ENCODE measurements at regions not wholly inside any gene's neighbourhood (a gene's known extent, or its start where the extent isn't known, plus 50 kb on each side); places are given as distances from the start of the nearest gene placed in this dataset.

DNA sequence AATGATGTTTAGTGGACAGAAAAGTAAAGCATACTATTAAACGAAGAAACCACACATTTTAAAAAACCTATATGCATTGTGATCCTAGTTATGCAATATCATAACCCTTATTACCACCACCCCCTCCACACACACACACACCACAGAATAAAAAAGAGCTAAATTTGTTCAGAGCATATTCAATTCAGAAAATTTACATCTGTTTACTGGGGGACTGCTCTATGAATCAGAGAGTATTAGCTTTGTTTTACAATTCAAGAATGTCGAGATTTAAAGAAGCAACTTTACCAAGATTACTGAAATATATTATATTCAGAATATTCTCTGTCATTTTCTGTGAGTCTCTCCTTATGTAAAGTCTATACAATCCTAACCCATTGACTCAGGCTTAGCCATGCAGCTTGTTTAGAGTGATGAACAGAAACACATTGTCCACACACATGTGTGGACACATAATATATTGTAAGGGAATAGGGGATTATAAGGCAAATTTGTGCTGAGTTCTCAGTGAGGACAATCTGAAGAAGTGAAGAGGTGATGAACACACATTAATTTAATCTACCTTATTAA, 369.6 kb upstream of the MARCKS start:
- no peak for DNase-seq (ENCODE audit: low spot score)
- no peak for ATAC-seq (ENCODE audit: low FRiP score)
- TF ChIP-seq, protein P1, sequence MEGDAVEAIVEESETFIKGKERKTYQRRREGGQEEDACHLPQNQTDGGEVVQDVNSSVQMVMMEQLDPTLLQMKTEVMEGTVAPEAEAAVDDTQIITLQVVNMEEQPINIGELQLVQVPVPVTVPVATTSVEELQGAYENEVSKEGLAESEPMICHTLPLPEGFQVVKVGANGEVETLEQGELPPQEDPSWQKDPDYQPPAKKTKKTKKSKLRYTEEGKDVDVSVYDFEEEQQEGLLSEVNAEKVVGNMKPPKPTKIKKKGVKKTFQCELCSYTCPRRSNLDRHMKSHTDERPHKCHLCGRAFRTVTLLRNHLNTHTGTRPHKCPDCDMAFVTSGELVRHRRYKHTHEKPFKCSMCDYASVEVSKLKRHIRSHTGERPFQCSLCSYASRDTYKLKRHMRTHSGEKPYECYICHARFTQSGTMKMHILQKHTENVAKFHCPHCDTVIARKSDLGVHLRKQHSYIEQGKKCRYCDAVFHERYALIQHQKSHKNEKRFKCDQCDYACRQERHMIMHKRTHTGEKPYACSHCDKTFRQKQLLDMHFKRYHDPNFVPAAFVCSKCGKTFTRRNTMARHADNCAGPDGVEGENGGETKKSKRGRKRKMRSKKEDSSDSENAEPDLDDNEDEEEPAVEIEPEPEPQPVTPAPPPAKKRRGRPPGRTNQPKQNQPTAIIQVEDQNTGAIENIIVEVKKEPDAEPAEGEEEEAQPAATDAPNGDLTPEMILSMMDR (IDR thresholded peaks at IDR 0.05) = no peak

DNA sequence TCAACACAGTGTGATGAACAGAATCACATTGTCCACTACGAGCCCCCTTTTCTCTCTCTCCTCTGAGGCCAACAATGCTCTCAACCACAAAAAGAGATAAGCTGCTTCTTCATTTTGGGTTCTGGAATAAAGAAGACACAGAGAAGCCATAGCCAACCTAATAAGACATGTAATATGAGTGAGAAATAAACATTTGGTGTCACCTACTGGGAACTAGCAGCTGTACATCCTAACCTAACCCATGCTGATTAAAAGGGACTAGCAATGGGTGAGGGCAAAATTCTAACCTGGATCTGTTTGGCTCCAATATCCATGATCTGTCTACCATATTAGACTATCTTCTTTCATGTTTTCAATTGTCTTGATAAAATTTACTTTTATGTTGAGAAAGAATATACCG, 369.1 kb upstream of the MARCKS start:
- DNase-seq (ENCODE audit: low spot score) (no peak), ATAC-seq (ENCODE audit: low FRiP score) (no peak)
- TF ChIP-seq, protein P1 (IDR thresholded peaks at IDR 0.05) = no peak

DNA sequence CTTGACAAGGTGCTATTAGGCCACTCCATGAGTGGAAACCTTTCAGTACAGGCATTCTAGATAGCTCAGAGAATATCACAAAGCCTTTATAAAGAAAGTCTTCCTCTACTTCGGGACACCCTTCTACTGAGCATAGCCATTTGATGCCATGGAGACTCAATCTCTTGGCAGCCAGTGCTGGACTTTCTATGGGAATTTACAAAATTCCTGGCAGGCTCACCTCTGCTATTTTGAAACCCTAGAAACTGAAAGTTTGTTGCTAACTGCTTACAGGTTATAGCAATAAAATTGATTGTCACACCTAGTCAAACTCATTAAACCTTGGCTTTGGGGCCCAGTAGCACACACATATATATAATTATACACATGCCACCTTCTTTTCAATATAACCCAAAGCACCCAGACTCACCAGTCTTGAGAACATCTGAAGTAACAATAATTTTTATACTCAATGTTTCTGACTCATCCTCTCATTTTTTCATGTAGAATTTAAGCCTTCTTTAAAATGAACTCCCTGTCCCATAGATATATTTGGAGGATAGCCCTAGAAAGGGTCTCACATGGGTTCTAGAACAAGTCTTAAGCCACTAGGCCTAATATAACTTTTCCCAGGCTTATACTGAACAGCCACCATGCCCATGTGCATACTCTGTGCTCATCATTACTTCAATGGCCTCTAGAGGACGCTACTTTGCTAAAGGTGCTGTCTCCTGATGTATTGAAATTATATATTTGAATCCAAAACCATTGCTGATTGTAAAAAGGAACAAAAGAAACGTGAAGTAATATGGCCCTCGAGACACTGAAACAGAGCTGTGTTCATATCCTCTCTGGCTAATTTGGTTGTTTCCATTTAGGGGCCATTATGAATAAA, 368.1 kb upstream of the MARCKS start:
- TF ChIP-seq, protein P1 (IDR thresholded peaks at IDR 0.05) = no peak
- no peak for ATAC-seq (ENCODE audit: low FRiP score)
- no peak for DNase-seq (ENCODE audit: low spot score)

DNA sequence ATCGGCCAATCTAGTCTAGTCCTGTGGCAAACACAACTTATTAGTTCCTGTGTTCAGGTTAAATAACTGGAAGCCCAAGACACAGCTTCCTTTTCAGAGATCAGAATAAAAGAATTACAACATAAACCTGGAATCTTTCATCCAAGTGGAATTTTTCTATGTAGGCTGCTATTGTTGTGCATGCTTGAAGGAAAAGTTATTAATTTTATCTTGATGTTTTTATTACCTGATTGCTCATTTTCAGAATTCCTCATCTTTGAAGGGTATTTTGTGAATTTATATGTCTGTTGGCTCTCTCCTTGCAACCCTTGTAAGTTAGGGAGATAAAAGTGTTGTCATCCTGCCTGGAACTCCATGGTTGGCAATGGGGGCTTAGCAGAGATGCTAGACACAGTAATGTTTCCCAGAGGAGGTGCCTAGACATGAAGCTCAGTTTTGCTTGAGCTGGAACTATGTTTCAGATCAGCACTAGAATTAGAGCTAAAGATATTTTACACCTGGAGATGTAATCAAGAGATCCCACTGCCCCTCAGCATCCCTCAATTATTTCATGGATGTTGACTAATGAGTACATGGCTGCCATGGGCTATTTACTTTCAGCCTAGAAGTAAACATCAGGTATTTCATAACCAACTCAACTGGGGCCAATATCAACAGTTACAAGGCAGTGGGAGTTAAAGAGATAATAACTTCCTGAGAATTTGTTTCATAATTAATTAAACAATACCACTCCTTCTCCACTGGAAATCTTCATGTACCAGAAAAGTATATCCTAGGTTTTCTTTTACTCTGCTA, 367.0 kb upstream of the MARCKS start:
- TF ChIP-seq, protein P1 (IDR thresholded peaks at IDR 0.05) = no peak
- ATAC-seq (ENCODE audit: low FRiP score) (no peak), DNase-seq (ENCODE audit: low spot score) (no peak)

DNA sequence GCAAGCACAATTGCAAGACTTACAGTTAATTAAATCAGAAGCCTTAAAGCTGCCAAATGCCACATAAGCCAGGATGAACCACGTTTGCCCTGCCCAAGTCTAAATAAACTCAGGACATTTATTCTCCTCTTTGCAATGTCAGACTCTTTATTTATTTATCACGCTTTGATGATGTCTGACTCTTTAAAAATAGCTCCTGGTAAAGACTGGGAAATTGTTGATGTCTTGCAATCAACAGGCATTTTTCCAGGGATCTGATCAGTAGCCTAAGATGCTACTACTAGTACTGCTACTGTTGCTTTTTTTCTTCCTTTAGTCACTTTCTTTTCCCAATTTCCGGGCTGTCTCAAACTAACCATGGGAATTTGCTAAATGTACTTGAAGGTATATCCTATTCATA, 365.8 kb upstream of the MARCKS start:
- DNase-seq (ENCODE audit: low spot score) (no peak), ATAC-seq (ENCODE audit: low FRiP score) (no peak)
- TF ChIP-seq, protein P1 (IDR thresholded peaks at IDR 0.05) = no peak

DNA sequence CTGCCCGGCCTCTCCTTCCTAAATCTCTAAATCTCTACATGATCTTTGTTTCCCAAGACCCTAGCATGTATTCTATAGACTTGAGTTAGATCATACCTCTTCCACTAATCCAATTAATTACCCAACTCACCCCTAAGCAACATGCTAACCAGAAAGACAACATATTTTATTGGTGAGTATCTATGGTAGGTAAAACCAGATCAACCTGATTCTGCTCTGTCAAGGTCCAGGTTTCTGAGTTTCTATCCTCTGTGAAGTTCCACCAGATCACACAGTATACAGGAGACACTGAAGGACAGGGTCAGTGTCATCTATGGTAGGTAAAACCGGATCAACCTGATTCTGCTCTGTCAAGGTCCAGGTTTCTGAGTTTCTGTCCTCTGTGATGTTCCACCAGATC, 363.2 kb upstream of the MARCKS start:
- no peak for DNase-seq (ENCODE audit: low spot score)
- ATAC-seq (ENCODE audit: low FRiP score) = no peak
- TF ChIP-seq, protein P1 (IDR thresholded peaks at IDR 0.05) = no peak
